ENCODE measurements at regions not wholly inside any gene's neighbourhood (a gene's known extent, or its start where the extent isn't known, plus 50 kb on each side); places are given as distances from the start of the nearest gene placed in this dataset.

GRCh38 chr3:78221796-78222195 is 1181.9 kb downstream of the ROBO2 start:
- peak; percentile 3 for DNase-seq
- no peak overlapping the region for H3K4me3 ChIP-seq (ENCODE audit: insufficient read depth in 1 of 2, low read depth in 1 of 2, low read length in 2 of 2)
- no peak overlapping the region for H2AK5ac ChIP-seq (ENCODE audit: low read length, severe bottlenecking)
- H3K9me3 ChIP-seq (ENCODE audit: control insufficient read depth, low read length) = no peaks in the 10 kb centered on the region
- no peak overlapping the region for H4K91ac ChIP-seq (ENCODE audit: low read length)
- H3K4ac ChIP-seq (ENCODE audit: low read depth in 1 of 2, low read length in 2 of 2) = no peak overlapping the region
- H3K4me2 ChIP-seq (ENCODE audit: low read length, poor library complexity, severe bottlenecking) = no peak overlapping the region
- H2BK15ac ChIP-seq (ENCODE audit: low read depth, poor library complexity, severe bottlenecking) = no peak overlapping the region
- H3K4me1 ChIP-seq (ENCODE audit: control insufficient read depth, insufficient read depth, low read depth, low read length) = no peaks in the 10 kb centered on the region
- no peak overlapping the region for H3K23ac ChIP-seq (ENCODE audit: low read length in 2 of 2)
- no peaks in the 10 kb centered on the region for H3K79me1 ChIP-seq (replicated peaks; ENCODE audit: low read length, poor library complexity, severe bottlenecking)
- no peak overlapping the region for H3K27ac ChIP-seq (ENCODE audit: low read length, poor library complexity, severe bottlenecking)
- no peak overlapping the region for H2BK12ac ChIP-seq (ENCODE audit: low read length in 2 of 2)
- no peak overlapping the region for H2BK5ac ChIP-seq (ENCODE audit: low read depth, low read length, poor library complexity, severe bottlenecking)
- no peak overlapping the region for H3K9ac ChIP-seq (ENCODE audit: low read length)
- H3K18ac ChIP-seq (ENCODE audit: low read depth in 1 of 2, low read length in 2 of 2) = no peak overlapping the region
- H4K8ac ChIP-seq (ENCODE audit: low read length) = no peak overlapping the region
- no peak overlapping the region for H3K14ac ChIP-seq (ENCODE audit: low read length in 2 of 2)
- H3K36me3 ChIP-seq (ENCODE audit: control insufficient read depth in 1 of 2, insufficient read depth in 2 of 2, low read depth in 1 of 2, low read length in 2 of 2) = no peaks in the 10 kb centered on the region
- H3K27me3 ChIP-seq (ENCODE audit: control insufficient read depth in 1 of 2, insufficient read depth in 1 of 2, low read length in 2 of 2) = no peaks in the 10 kb centered on the region
- H2BK120ac ChIP-seq (ENCODE audit: low read depth, low read length) = no peak overlapping the region
- no peak overlapping the region for H2AFZ ChIP-seq (ENCODE audit: low read depth, low read length)

DNA sequence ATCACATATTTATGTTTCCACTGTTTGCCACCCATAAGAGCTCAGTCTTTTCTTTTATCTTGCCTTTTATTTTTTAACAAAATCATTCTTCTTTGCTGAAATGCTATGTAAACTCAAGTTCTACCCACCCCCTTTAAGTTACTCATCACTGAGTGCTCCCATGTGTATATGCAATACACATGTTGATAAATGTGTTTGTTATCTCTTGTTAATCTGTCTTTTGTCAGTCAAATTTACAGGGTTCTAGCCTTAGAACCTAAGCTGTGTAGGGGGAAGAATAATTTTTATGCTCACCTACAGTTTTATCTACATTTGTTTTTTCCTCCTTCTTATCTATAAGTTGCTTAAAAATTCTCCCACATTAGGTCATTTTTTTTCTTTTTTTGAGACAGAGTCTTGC is 1195.9 kb downstream of the ROBO2 start:
- no peak overlapping the region for H4K91ac ChIP-seq (ENCODE audit: low read length)
- no peak overlapping the region for H2BK120ac ChIP-seq (ENCODE audit: low read depth, low read length)
- no peak overlapping the region for H3K4me2 ChIP-seq (ENCODE audit: low read length, poor library complexity, severe bottlenecking)
- no peak overlapping the region for H2AFZ ChIP-seq (ENCODE audit: low read depth, low read length)
- H3K9me3 ChIP-seq (ENCODE audit: control insufficient read depth, low read length) = peaks cover 22% of the 10 kb centered on the region
- no peak overlapping the region for H3K9ac ChIP-seq (ENCODE audit: low read length)
- H3K27ac ChIP-seq (ENCODE audit: low read length, poor library complexity, severe bottlenecking) = no peak overlapping the region
- H2BK15ac ChIP-seq (ENCODE audit: low read depth, poor library complexity, severe bottlenecking) = no peak overlapping the region
- DNase-seq = no peak
- no peak overlapping the region for H3K4me3 ChIP-seq (ENCODE audit: insufficient read depth in 1 of 2, low read depth in 1 of 2, low read length in 2 of 2)
- H3K4me1 ChIP-seq (ENCODE audit: control insufficient read depth, insufficient read depth, low read depth, low read length) = peaks cover 4% of the 10 kb centered on the region
- H2AK5ac ChIP-seq (ENCODE audit: low read length, severe bottlenecking) = no peak overlapping the region
- no peak overlapping the region for H3K14ac ChIP-seq (ENCODE audit: low read length in 2 of 2)
- no peaks in the 10 kb centered on the region for H3K36me3 ChIP-seq (ENCODE audit: control insufficient read depth in 1 of 2, insufficient read depth in 2 of 2, low read depth in 1 of 2, low read length in 2 of 2)
- no peak overlapping the region for H4K8ac ChIP-seq (ENCODE audit: low read length)
- no peak overlapping the region for H2BK12ac ChIP-seq (ENCODE audit: low read length in 2 of 2)
- no peak overlapping the region for H3K4ac ChIP-seq (ENCODE audit: low read depth in 1 of 2, low read length in 2 of 2)
- no peak overlapping the region for H2BK5ac ChIP-seq (ENCODE audit: low read depth, low read length, poor library complexity, severe bottlenecking)
- no peaks in the 10 kb centered on the region for H3K79me1 ChIP-seq (replicated peaks; ENCODE audit: low read length, poor library complexity, severe bottlenecking)
- H3K23ac ChIP-seq (ENCODE audit: low read length in 2 of 2) = no peak overlapping the region
- no peaks in the 10 kb centered on the region for H3K27me3 ChIP-seq (ENCODE audit: control insufficient read depth in 1 of 2, insufficient read depth in 1 of 2, low read length in 2 of 2)
- no peak overlapping the region for H3K18ac ChIP-seq (ENCODE audit: low read depth in 1 of 2, low read length in 2 of 2)

- H3K4me3 ChIP-seq (ENCODE audit: insufficient read depth in 1 of 2, low read depth in 1 of 2, low read length in 2 of 2) = no peak overlapping the region
- no peaks in the 10 kb centered on the region for H3K36me3 ChIP-seq (ENCODE audit: control insufficient read depth in 1 of 2, insufficient read depth in 2 of 2, low read depth in 1 of 2, low read length in 2 of 2)
- H3K27ac ChIP-seq (ENCODE audit: low read length, poor library complexity, severe bottlenecking) = no peak overlapping the region
- no peaks in the 10 kb centered on the region for H3K79me1 ChIP-seq (replicated peaks; ENCODE audit: low read length, poor library complexity, severe bottlenecking)
- no peak overlapping the region for H2BK12ac ChIP-seq (ENCODE audit: low read length in 2 of 2)
- no peak overlapping the region for H3K4ac ChIP-seq (ENCODE audit: low read depth in 1 of 2, low read length in 2 of 2)
- no peak overlapping the region for H3K23ac ChIP-seq (ENCODE audit: low read length in 2 of 2)
- no peak overlapping the region for H3K4me2 ChIP-seq (ENCODE audit: low read length, poor library complexity, severe bottlenecking)
- DNase-seq = no peak
- peaks cover 18% of the 10 kb centered on the region for H3K9me3 ChIP-seq (ENCODE audit: control insufficient read depth, low read length)
- H3K9ac ChIP-seq (ENCODE audit: low read length) = no peak overlapping the region
- no peak overlapping the region for H2BK5ac ChIP-seq (ENCODE audit: low read depth, low read length, poor library complexity, severe bottlenecking)
- no peak overlapping the region for H4K8ac ChIP-seq (ENCODE audit: low read length)
- no peak overlapping the region for H2AK5ac ChIP-seq (ENCODE audit: low read length, severe bottlenecking)
- no peak overlapping the region for H3K18ac ChIP-seq (ENCODE audit: low read depth in 1 of 2, low read length in 2 of 2)
- no peak overlapping the region for H2AFZ ChIP-seq (ENCODE audit: low read depth, low read length)
- no peaks in the 10 kb centered on the region for H3K27me3 ChIP-seq (ENCODE audit: control insufficient read depth in 1 of 2, insufficient read depth in 1 of 2, low read length in 2 of 2)
- H2BK15ac ChIP-seq (ENCODE audit: low read depth, poor library complexity, severe bottlenecking) = no peak overlapping the region
- H4K91ac ChIP-seq (ENCODE audit: low read length) = no peak overlapping the region
- WGBS = 88% methylated on average over 5 of the region's 5 CpGs
- no peaks in the 10 kb centered on the region for H3K4me1 ChIP-seq (ENCODE audit: control insufficient read depth, insufficient read depth, low read depth, low read length)
- no peak overlapping the region for H2BK120ac ChIP-seq (ENCODE audit: low read depth, low read length)
- H3K14ac ChIP-seq (ENCODE audit: low read length in 2 of 2) = no peak overlapping the region
Measured at GRCh38 chr3:78238811-78239210, 1198.9 kb downstream of the ROBO2 start.

DNA sequence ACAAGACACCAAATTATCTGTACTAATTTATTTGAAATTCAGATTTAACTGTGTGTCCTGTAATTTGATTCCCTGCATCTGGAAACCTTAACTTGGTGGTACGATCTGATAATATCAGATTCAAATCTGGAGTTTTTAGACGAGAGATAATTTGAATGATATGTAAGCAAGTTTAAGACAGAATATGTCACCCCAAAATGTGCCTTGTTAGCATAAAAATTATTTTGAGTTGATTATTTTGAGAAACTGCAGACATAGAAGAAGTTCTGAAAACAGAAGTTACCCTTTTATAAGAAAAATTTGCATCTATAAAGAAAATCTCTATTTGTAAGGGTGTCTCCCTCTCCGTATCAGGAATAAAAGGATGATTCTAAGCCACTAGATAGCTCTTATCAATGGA is 1202.8 kb downstream of the ROBO2 start:
- Histone ChIP-seq H3K36me3 (ENCODE audit: control insufficient read depth in 1 of 2, insufficient read depth in 2 of 2, low read depth in 1 of 2, low read length in 2 of 2) (no peaks in the 10 kb centered on the region), H3K27ac (ENCODE audit: low read length, poor library complexity, severe bottlenecking) (no peak overlapping the region), H2AFZ (ENCODE audit: low read depth, low read length) (no peak overlapping the region), H3K4me1 (ENCODE audit: control insufficient read depth, insufficient read depth, low read depth, low read length) (no peaks in the 10 kb centered on the region), H3K9ac (ENCODE audit: low read length) (no peak overlapping the region), H2AK5ac (ENCODE audit: low read length, severe bottlenecking) (no peak overlapping the region), H3K4ac (ENCODE audit: low read depth in 1 of 2, low read length in 2 of 2) (no peak overlapping the region), H2BK15ac (ENCODE audit: low read depth, poor library complexity, severe bottlenecking) (no peak overlapping the region), H3K27me3 (ENCODE audit: control insufficient read depth in 1 of 2, insufficient read depth in 1 of 2, low read length in 2 of 2) (no peaks in the 10 kb centered on the region), H2BK12ac (ENCODE audit: low read length in 2 of 2) (no peak overlapping the region), H3K4me2 (ENCODE audit: low read length, poor library complexity, severe bottlenecking) (no peak overlapping the region), H4K8ac (ENCODE audit: low read length) (no peak overlapping the region), H2BK5ac (ENCODE audit: low read depth, low read length, poor library complexity, severe bottlenecking) (no peak overlapping the region), H3K23ac (ENCODE audit: low read length in 2 of 2) (no peak overlapping the region), H3K9me3 (ENCODE audit: control insufficient read depth, low read length) (peaks cover 24% of the 10 kb centered on the region), H3K14ac (ENCODE audit: low read length in 2 of 2) (no peak overlapping the region), H3K79me1 (replicated peaks; ENCODE audit: low read length, poor library complexity, severe bottlenecking) (no peaks in the 10 kb centered on the region), H2BK120ac (ENCODE audit: low read depth, low read length) (no peak overlapping the region), H3K4me3 (ENCODE audit: insufficient read depth in 1 of 2, low read depth in 1 of 2, low read length in 2 of 2) (no peak overlapping the region), H4K91ac (ENCODE audit: low read length) (no peak overlapping the region), H3K18ac (ENCODE audit: low read depth in 1 of 2, low read length in 2 of 2) (no peak overlapping the region)
- WGBS = 93% methylated on average over 3 of the region's 3 CpGs
- no peak for DNase-seq
